HUES64 (cell line): ENCODE measurements at regions not wholly inside any gene's neighbourhood (a gene's known extent, or its start where the extent isn't known, plus 50 kb on each side); places are given as distances from the start of the nearest gene placed in this dataset.
"Not testable (repeated sequence)": the region's sequence is repeated elsewhere in the genome, so short reads cannot be mapped to it uniquely, and the experiment has no call there.

Source experiments
- H3K27ac ChIP-seq: 2 replicates; pipeline ENCODE4 v1.7.0; 2013; ENCODE audit warnings: low read depth, low read length, inconsistent platforms
- H3K27me3 ChIP-seq: 2 replicates; pipeline ENCODE4 v1.6.1; 2013; ENCODE audit warnings: mild to moderate bottlenecking, low read length; ENCODE audit not compliant: insufficient read depth
- H3K36me3 ChIP-seq: 2 replicates; pipeline ENCODE4 v1.6.1; 2013; ENCODE audit warnings: mild to moderate bottlenecking, low read length; ENCODE audit not compliant: insufficient read depth
- H3K4me1 ChIP-seq: 2 replicates; pipeline ENCODE4 v1.6.1; 2013; ENCODE audit warnings: mild to moderate bottlenecking, low read length, moderate library complexity; ENCODE audit not compliant: insufficient read depth
- H3K4me3 ChIP-seq: 2 replicates; pipeline ENCODE4 v1.5.1; 2013; ENCODE audit warnings: mild to moderate bottlenecking, low read length, moderate library complexity
- H3K9ac ChIP-seq: 2 replicates; pipeline ENCODE4 v1.6.1; 2013; ENCODE audit warnings: mild to moderate bottlenecking, low read depth, low read length
- H3K9me3 ChIP-seq: 2 replicates; pipeline ENCODE4 v1.6.1; 2013; ENCODE audit warnings: low read depth, low read length; ENCODE audit not compliant: insufficient read depth
- WGBS: fragments of 150-250, 120-280 bp; methylation state at CpG from one replicate; pipeline ENCODE4 v1.1.7; 2013; ENCODE audit warnings: missing lambda C conversion rate; 5-methylcytosine and 5-hydroxymethylcytosine counted together

DNA sequence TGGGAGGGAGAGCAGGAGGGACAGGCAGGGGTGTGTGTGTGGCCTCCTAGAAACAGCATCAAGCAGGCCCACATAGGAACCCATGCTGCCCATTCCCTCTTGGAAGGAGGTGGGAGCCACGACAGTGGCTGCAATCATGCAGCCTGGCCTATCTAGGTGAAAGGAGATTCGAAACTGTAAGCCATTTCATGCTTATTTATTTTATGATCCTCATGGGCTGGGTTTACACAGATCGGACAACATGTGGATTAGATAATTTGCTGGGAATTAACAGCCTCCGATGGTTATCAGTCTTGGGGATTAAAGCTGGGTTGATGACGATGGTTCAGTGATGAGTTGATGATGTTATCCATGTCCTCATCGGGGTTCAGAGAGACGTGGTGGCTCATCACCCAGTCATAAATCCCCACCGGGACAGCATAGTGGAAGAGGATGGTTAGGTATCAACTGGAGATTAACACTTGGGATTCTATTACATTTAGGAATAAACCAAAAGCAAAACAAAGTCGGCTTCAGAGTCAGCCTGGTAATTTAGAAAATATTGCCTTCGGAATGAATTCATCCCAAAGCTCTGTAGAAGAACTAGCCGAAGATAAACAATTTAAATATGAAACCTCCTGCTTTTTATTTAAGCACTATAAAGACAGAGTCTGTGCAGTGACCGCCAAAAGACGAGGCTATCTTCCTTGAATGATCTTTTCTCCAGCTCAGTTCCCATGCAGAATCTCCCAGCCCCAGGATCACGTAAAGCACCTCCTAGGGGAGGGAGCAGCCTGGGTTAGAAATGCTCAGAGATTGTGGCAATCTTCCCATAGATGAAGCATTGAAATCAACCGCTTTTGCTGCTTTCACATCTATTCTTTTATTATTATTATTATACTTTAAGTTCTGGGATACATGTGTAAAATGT lies 252.8 kb downstream of the FOXD2 start:
- Histone ChIP-seq H3K27me3 (no peaks in the 10 kb centered on the region; the same call in 1 of the 2 replicates), H3K9me3 (no peaks in the 10 kb centered on the region), H3K4me1 (peaks cover 36% of the 10 kb centered on the region), H3K4me3 (no peak overlapping the region), H3K9ac (no peak overlapping the region), H3K27ac (no peak overlapping the region), H3K36me3 (no peaks in the 10 kb centered on the region)
- WGBS: 93% methylated on average over 14 of the region's 15 CpGs

DNA sequence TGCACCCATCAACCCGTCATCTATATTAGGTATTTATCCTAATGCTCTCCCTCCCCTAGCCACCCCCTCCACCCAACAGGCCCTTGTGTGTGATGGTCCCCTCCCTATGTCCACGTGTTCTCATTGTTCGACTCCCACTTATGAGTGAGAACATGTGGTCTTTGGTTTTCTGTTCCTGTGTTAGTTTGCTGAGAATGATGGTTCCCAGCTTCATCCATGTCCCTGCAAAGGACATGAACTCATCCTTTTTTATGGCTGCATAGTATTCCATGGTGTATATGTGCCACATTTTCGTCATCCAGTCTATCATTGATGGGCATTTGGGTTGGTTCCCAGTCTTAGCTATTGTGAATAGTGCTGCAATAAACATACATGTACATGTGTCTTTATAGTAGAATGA lies 253.4 kb downstream of the FOXD2 start:
- not testable (repeated sequence) for H3K4me3 ChIP-seq, H3K36me3 ChIP-seq
- 96% methylated on average over 2 of the region's 4 CpGs for whole genome bisulfite sequencing

DNA sequence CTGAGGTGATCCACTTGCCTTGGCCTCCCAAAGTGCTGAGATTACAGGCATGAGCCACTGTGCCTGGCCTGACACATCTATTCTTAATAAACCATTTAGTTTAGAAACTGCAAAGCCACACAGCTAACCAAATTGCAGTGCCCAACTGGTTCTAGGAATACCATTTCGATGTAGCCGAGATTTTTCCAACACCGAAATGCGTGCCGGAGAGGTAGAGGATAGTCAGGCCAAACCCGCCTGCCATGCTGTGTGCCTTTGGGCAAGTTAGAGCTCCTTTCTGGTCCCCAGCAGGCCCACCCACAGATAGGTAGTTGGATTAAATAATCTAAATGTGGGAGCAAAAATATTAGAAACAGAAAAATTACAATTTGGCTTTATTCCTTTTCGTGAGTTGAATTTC lies 254.4 kb downstream of the FOXD2 start:
- peaks cover 24% of the 10 kb centered on the region for H3K4me1 ChIP-seq
- no peak overlapping the region for H3K9ac ChIP-seq
- no peaks in the 10 kb centered on the region; the same call in 1 of the 2 replicates for H3K27me3 ChIP-seq
- H3K4me3 ChIP-seq: no peak overlapping the region
- no peaks in the 10 kb centered on the region for H3K9me3 ChIP-seq
- WGBS: 95% methylated on average over 7 of the region's 7 CpGs
- H3K27ac ChIP-seq: no peak overlapping the region
- H3K36me3 ChIP-seq: no peaks in the 10 kb centered on the region

More for the DNA sequence above, 253.4 kb downstream of the FOXD2 start:
- not testable (repeated sequence) for H3K27me3 ChIP-seq, H3K9ac ChIP-seq, H3K9me3 ChIP-seq, H3K27ac ChIP-seq
- H3K4me1 ChIP-seq: peaks cover 29% of the 10 kb centered on the region

DNA sequence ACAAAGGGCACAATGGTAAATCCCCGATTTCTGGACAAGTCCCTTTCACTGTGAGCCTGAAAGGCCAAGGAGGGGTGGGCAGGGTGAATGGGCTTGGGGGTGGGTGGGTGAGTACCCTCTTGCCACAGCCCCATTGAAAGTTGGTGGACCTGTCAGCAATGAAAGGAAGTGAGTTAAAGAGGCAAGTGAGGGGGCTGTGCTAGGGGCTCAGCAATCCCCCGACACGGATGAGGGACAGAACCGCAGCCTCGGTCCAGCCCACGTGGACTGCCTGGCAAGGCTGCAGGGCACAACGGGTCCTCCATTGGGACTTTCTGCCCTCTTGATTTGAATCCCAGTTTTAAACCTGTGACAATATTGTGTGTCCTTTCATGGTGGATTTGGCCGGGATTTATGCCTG lies 255.3 kb downstream of the FOXD2 start:
- Histone ChIP-seq H3K27ac (no peak overlapping the region), H3K4me1 (peaks cover 15% of the 10 kb centered on the region), H3K9ac (no peak overlapping the region), H3K36me3 (no peaks in the 10 kb centered on the region), H3K27me3 (no peaks in the 10 kb centered on the region; the same call in 1 of the 2 replicates), H3K4me3 (no peak overlapping the region), H3K9me3 (no peaks in the 10 kb centered on the region)
- 84% methylated on average over 8 of the region's 8 CpGs for WGBS

DNA sequence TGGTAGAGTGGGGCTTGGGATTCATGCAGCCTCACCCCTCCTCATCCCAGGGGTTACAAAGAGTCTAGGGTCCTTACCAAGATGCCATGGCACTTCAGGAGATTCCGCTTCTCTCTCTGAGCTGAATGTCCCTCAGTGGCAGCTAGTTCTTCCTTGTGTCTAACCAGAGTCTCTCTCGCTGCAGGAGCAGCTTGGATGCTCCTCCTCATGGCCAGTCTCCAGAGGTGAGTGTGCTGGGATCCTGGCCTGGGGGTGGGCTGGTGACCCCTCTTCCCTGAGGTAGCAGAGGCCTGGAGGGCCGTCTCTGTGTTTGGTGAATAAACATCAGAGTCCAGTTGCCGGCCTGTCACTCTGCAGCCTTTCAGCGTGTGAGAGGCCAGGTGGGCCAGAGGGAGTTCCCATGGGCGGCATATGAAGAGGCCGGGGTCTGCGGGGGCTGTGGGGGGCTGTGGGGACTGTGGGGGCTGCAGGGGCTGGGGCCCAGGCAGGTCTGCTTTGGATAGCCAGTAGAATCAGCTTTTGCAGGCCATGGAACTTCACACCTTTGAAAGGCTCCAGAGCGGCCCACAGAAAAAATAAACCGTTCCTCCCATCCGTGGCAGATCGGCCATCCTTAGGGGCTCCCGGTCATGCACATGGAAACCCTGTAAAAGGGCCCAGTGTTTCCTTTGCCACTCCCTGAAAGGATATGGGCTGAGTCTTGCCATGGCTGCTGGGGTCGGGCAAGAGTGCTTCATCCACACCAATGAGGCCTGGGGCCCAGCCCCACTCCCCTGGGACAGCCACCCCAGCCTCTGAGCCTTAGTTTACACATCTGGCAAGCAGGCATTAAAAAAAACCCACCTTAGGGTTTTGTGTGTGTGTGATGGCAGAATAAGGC lies 256.4 kb downstream of the FOXD2 start:
- no peaks in the 10 kb centered on the region; the same call in 1 of the 2 replicates for H3K27me3 ChIP-seq
- H3K9ac ChIP-seq: no peak overlapping the region
- 92% methylated on average over 14 of the region's 14 CpGs for WGBS
- peaks cover 4% of the 10 kb centered on the region for H3K4me1 ChIP-seq
- H3K27ac ChIP-seq: no peak overlapping the region
- no peaks in the 10 kb centered on the region for H3K36me3 ChIP-seq
- H3K9me3 ChIP-seq: no peaks in the 10 kb centered on the region
- H3K4me3 ChIP-seq: no peak overlapping the region

DNA sequence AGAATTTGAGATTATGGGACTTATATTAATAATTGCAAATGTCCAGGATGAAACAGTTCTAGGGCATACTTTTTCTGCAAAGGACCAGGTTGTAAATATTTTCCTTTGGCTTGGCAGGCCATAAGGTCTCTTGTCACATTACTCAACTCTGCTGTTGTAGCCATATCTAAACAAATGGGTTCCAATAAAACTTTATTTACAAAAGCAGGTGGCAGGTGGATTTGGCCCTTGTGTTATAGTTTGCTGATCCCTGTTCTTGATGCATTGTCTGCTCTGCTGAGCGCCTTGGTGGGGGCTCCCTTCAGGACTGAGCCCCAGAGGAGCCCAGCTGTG lies 258.5 kb downstream of the FOXD2 start:
- Histone ChIP-seq H3K36me3 (no peaks in the 10 kb centered on the region), H3K4me3 (no peak overlapping the region), H3K27ac (no peak overlapping the region), H3K27me3 (0 out of 2 replicates have a peak, but pooled peaks cover 3% of the 10 kb centered on the region), H3K9ac (no peak overlapping the region), H3K9me3 (no peaks in the 10 kb centered on the region), H3K4me1 (peaks cover 4% of the 10 kb centered on the region)
- 84% methylated on average over 1 of the region's 1 CpG for WGBS

DNA sequence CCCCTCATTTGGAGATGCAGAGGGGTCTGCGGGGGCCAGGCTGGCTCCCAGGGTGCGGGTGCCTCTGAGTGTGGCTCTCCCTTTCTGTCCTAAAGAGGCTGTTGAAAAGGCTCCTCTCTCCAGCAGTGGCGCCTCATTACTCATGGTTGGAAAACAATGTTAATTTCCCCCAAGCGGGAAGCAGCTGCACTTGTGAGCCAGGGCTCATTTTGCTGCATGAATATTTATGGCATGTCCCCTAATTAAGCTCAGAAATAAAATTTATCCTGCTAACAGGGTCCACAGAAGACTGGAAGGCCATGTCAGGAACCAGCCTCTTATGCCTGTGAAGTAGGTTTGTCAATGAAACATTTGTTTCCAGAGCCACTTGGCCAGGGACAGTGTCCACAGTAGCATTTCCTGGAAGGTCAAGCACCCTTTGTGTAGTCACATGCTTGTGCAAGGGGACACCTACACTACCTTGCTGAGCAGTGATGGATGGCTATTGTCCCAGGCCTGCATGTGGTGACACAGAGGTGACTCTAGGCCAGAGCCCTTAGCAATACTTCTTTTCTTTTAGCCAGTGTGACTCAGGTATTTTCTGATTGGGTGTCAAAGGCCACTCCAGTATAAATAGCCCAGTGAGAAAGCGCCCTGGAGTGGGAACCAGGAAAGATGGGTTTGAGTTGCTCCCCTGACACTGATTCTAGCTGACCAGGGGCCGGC lies 259.0 kb downstream of the FOXD2 start:
- no peak overlapping the region for H3K4me3 ChIP-seq
- H3K9me3 ChIP-seq: no peaks in the 10 kb centered on the region
- H3K36me3 ChIP-seq: no peaks in the 10 kb centered on the region
- no peak overlapping the region for H3K27ac ChIP-seq
- 78% methylated on average over 6 of the region's 6 CpGs for WGBS
- H3K9ac ChIP-seq: no peak overlapping the region
- 0 out of 2 replicates have a peak, but pooled peaks cover 3% of the 10 kb centered on the region for H3K27me3 ChIP-seq
- peaks cover 4% of the 10 kb centered on the region for H3K4me1 ChIP-seq

DNA sequence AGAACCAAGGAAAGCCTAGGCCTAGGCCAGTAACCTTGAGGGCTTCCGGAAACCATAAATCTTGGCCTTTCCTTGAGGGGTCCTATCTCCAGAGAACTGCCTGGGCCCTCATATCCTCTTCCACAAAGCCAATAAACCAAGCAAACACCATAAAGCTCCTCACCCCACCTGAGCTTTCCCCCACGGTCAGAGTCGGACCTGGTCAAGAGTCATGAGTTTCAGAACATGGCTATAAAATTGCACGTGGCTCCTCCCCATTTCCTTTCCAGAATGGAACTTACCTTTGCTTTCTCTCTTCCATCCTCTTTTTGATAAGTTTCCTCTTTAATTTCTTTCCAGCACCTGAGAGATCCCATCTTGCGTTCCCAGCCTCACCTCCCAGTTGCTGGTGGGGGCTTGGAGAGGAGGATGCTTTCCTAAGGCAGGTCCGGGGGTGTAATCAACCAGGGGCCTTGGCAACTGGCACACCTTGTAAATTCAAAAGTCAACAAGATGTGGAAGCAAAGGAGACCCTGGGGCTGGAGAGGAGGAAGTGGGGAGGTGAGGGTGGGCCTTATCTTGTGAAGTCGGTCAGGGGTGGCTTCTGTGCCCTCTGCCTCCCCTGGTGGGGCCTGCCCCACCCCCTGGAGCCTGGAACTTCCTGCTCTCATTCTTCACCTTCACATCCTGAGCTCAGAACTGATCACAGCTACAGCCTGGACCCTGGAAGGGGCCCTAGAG lies 259.9 kb downstream of the FOXD2 start:
- 89% methylated on average over 7 of the region's 7 CpGs for WGBS
- H3K4me1 ChIP-seq: peaks cover 4% of the 10 kb centered on the region

DNA sequence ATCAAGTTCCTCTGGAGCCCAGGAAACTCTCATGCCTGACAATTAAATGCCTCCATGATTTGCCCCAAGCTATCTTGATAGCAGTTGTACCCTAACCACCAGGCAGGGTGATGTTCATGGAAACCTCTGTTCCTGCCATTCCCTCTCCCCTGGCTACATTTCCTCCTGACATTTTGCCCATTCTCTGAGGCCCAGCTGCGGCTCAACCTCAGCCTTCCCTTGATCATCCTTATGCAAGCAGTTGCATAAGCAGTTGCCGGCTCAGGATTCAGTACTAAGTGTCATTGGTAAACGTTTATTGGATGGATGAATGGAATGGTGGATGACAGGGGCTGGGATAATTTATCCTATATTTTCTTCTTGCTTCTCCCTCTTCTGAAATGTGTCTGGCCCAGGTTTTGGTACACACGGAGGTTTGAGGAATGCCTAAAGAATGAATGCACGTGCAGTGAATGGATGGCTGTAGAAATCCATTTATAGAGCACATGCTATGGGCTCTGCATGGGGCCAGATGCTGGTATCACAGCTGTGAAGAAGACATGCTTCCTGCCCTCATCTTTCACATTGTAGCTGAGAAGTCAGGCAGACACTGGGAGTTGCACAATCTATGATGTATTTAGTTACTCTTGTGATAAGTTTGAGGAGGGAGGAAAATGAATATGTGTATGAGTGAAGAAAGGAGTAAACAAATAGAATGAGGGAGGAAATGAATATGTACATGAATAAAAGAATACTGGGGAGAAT lies 261.8 kb downstream of the FOXD2 start:
- WGBS: 90% methylated on average over 4 of the region's 5 CpGs
- Histone ChIP-seq H3K4me3 (no peak overlapping the region), H3K9me3 (no peaks in the 10 kb centered on the region), H3K36me3 (no peaks in the 10 kb centered on the region), H3K9ac (no peak overlapping the region), H3K27ac (no peak overlapping the region), H3K27me3 (0 out of 2 replicates have a peak, but pooled peaks cover 3% of the 10 kb centered on the region), H3K4me1 (peaks cover 4% of the 10 kb centered on the region)

More for the DNA sequence above, 259.9 kb downstream of the FOXD2 start:
- 0 out of 2 replicates have a peak, but pooled peaks cover 3% of the 10 kb centered on the region for H3K27me3 ChIP-seq
- H3K27ac ChIP-seq: no peak overlapping the region
- no peak overlapping the region for H3K4me3 ChIP-seq
- H3K9me3 ChIP-seq: no peaks in the 10 kb centered on the region
- no peaks in the 10 kb centered on the region for H3K36me3 ChIP-seq
- no peak overlapping the region for H3K9ac ChIP-seq

DNA sequence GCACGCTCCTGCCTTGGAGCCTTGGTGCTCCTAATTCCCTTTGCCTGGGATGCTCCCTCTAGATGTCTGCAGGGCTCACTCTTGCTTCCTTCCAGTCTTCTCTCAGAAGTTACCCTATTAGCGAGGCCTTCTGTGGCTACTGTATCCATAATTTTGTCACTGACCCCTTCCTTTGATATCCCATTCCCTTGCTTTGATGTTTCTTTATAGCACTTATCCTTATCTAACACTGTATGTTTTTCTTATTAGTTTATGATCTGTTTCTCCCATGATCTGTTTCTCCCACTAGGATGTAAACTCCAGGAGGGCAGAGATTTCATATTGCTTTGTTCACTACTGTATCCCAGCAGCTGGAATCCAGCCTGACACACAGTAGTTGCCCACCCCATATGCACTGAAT lies 263.4 kb downstream of the FOXD2 start:
- H3K36me3 ChIP-seq: no peaks in the 10 kb centered on the region
- no peak overlapping the region for H3K4me3 ChIP-seq
- H3K27me3 ChIP-seq: peaks cover 19% of the 10 kb centered on the region
- WGBS: 94% methylated on average over 2 of the region's 2 CpGs
- H3K9ac ChIP-seq: no peak overlapping the region
- H3K27ac ChIP-seq: no peak overlapping the region
- H3K4me1 ChIP-seq: peaks cover 4% of the 10 kb centered on the region
- no peaks in the 10 kb centered on the region for H3K9me3 ChIP-seq
